ENCODE measurements at regions not wholly inside any gene's neighbourhood (a gene's known extent, or its start where the extent isn't known, plus 50 kb on each side); places are given as distances from the start of the nearest gene placed in this dataset.
"Not testable (repeated sequence)": the region's sequence is repeated elsewhere in the genome, so short reads cannot be mapped to it uniquely, and the experiment has no call there.

- not testable (repeated sequence) for DNase-seq
Observed at GRCh38 chr7:112689466-112690177, 100.6 kb downstream of the TMEM168 start.

GRCh38 chr7:112692333-112692732 is 97.9 kb downstream of the TMEM168 start:
- DNase-seq = no peak

GRCh38 chr7:112697211-112697610 is 93.0 kb downstream of the TMEM168 start:
- not testable (repeated sequence) for DNase-seq

- no peak for DNase-seq
Observed at GRCh38 chr7:112699725-112700513, 90.3 kb downstream of the TMEM168 start.

GRCh38 chr7:112701456-112701855 is 88.7 kb downstream of the TMEM168 start:
- DNase-seq = no peak

GRCh38 chr7:112707655-112708054 is 82.5 kb downstream of the TMEM168 start:
- no peak for DNase-seq

GRCh38 chr7:112708236-112708635 is 82.0 kb downstream of the TMEM168 start:
- DNase-seq = no peak

Measured in CD4-positive, alpha-beta T cell treated with Interleukin-4 for 1 hour (primary cell).